Chondrocyte (in vitro differentiated cells): ENCODE measurements at regions not wholly inside any gene's neighbourhood (a gene's known extent, or its start where the extent isn't known, plus 50 kb on each side); places are given as distances from the start of the nearest gene placed in this dataset.

Experiments
- DNase-seq: peaks from one replicate; pipeline ENCODE4 v3.0.0; 2021; ENCODE audit warnings: mixed read lengths, low spot score
- H3K27ac Mint-ChIP-seq: one replicate; pipeline ENCODE4 v1.8.0; 2021; ENCODE audit warnings: mild to moderate bottlenecking, moderate library complexity, mixed read lengths; ENCODE audit not compliant: unreplicated experiment
- H3K27me3 Mint-ChIP-seq: 2 replicates; pipeline ENCODE4 v1.8.0; 2021; ENCODE audit warnings: low read depth, mixed read lengths
- H3K36me3 Mint-ChIP-seq: 2 replicates; pipeline ENCODE4 v1.8.0; 2021; ENCODE audit warnings: low read depth, mixed read lengths
- H3K4me1 Mint-ChIP-seq: 2 replicates; pipeline ENCODE4 v1.8.0; 2021; ENCODE audit warnings: low read depth, mild to moderate bottlenecking, mixed read lengths
- H3K4me3 Mint-ChIP-seq: one replicate; pipeline ENCODE4 v1.8.0; 2021; ENCODE audit warnings: mild to moderate bottlenecking, moderate library complexity, mixed read lengths; ENCODE audit not compliant: unreplicated experiment
- H3K9me3 Mint-ChIP-seq: 2 replicates; pipeline ENCODE4 v1.8.0; 2021; ENCODE audit warnings: low read depth, mixed read lengths
- CTCF ChIP-seq: fragments of 200-600 bp; sonication (generic); IDR thresholded peaks from 2 replicates; pipeline ENCODE4 v1.5.0; 2021; ENCODE audit warnings: antibody characterized with exemption, mild to moderate bottlenecking, moderate library complexity

- no peaks in the 10 kb centered on the region for H3K4me1 Mint-ChIP-seq
- no peak for DNase-seq
- H3K9me3 Mint-ChIP-seq = peaks cover 16% of the 10 kb centered on the region
- H3K27me3 Mint-ChIP-seq = peaks cover 2% of the 10 kb centered on the region
- H3K4me3 Mint-ChIP-seq = no peak overlapping the region
- no peak for TF ChIP-seq CTCF
- H3K27ac Mint-ChIP-seq = no peak overlapping the region
- H3K36me3 Mint-ChIP-seq = no peaks in the 10 kb centered on the region
These were observed 366.0 kb upstream of the LRRC7 start for GRCh38 chr1:69201716-69202115.

- Mint-ChIP-seq H3K36me3 (no peaks in the 10 kb centered on the region), H3K4me3 (no peak overlapping the region), H3K27ac (no peak overlapping the region), H3K9me3 (peaks cover 13% of the 10 kb centered on the region), H3K4me1 (no peaks in the 10 kb centered on the region), H3K27me3 (peaks cover 1% of the 10 kb centered on the region)
- TF ChIP-seq CTCF = no peak
- DNase-seq = no peak
These were observed 364.6 kb upstream of the LRRC7 start for GRCh38 chr1:69203166-69203565.

GRCh38 chr1:69213644-69214043 lies 354.1 kb upstream of the LRRC7 start:
- Mint-ChIP-seq H3K27me3 (peaks cover 11% of the 10 kb centered on the region), H3K4me1 (no peaks in the 10 kb centered on the region), H3K4me3 (no peak overlapping the region), H3K9me3 (no peaks in the 10 kb centered on the region), H3K36me3 (no peaks in the 10 kb centered on the region), H3K27ac (no peak overlapping the region)
- TF ChIP-seq CTCF = no peak
- DNase-seq = no peak

- Mint-ChIP-seq H3K27me3 (peaks cover 11% of the 10 kb centered on the region), H3K4me3 (no peak overlapping the region), H3K36me3 (no peaks in the 10 kb centered on the region), H3K27ac (no peak overlapping the region), H3K4me1 (no peaks in the 10 kb centered on the region), H3K9me3 (no peaks in the 10 kb centered on the region)
- TF ChIP-seq CTCF = no peak
- DNase-seq = no peak
These were observed 351.8 kb upstream of the LRRC7 start for GRCh38 chr1:69215883-69216282.

- Mint-ChIP-seq H3K27ac (no peak overlapping the region), H3K27me3 (peaks cover 2% of the 10 kb centered on the region), H3K9me3 (no peaks in the 10 kb centered on the region), H3K4me3 (no peak overlapping the region), H3K4me1 (no peaks in the 10 kb centered on the region), H3K36me3 (no peaks in the 10 kb centered on the region)
- no peak for DNase-seq
- TF ChIP-seq CTCF = no peak
These were observed 347.1 kb upstream of the LRRC7 start for GRCh38 chr1:69220672-69221071.
